Stimulated activated effector memory CD8-positive, alpha-beta T cell treated with anti-CD3 and anti-CD28 coated beads, Interleukin-12 subunit alpha, Interleukin-12 subunit beta, amount 100 ng/mL, for 72 hours (primary cell): ENCODE measurements at regions not wholly inside any gene's neighbourhood (a gene's known extent, or its start where the extent isn't known, plus 50 kb on each side); places are given as distances from the start of the nearest gene placed in this dataset.

Experiments
- ATAC-seq: fragments of 150-1000 bp; cut with Tn5 transposase; 2 replicates; pipeline ENCODE4 v1.10.0; 2021
- DNase-seq, 2 donors: peaks; one replicate each; pipeline ENCODE4 v3.0.0; 2021 to 2022; ENCODE audit warnings: low spot score in 2 of 2
- H3K27ac Mint-ChIP-seq: one replicate; pipeline ENCODE4 v1.8.0; 2022; ENCODE audit warnings: mild to moderate bottlenecking, mixed read lengths
- H3K36me3 Mint-ChIP-seq: one replicate; pipeline ENCODE4 v1.8.0; 2022; ENCODE audit warnings: mild to moderate bottlenecking, mixed read lengths
- H3K4me1 Mint-ChIP-seq: one replicate; pipeline ENCODE4 v1.8.0; 2022; ENCODE audit warnings: mixed read lengths
- H3K4me3 Mint-ChIP-seq: one replicate; pipeline ENCODE4 v1.8.0; 2022; ENCODE audit warnings: mild to moderate bottlenecking, mixed read lengths
- H3K9me3 Mint-ChIP-seq: one replicate; pipeline ENCODE4 v1.8.0; 2022; ENCODE audit warnings: mixed read lengths

DNA sequence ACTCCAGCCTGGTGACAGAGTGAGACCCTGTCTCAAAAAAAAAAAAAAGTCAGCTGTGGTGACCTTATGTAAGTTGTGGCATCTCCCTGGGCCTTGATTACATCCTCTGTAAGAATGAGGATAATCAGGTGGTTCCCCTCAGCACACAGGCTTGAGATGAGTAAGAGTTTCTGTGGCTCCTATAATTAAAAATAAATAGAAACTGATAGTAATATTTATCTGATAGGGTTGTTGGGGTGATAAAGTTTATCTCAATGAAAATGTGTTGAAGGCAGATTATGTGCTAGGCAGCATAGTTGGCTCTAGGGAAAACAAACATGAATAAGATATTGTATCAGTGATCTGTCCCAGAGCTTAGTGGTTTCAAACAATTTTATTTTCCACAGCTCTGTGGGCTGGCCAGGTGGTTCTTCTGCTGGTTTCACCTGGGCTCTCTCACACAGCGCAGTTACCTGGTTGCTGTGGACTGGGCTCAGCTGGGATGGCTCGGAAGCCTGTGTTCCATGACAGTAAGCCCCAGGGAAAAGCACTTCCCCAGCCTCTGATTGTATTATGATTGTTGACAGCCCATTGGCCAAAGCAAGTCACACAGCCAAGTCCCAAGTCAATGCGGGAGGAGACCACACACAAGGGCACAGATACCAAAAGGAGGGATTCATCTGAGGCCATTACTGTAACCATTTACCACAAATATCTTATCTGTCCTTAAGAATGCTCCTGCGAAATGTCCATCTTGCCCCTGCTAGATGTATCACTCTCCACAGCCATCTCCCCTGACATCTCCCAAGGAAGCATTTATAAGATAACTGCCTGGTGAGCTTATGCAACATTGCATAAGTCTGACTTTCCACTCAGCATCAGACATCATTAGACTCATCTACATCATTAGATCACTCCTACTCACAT is 151.7 kb downstream of the NUAK1 start:
- no peaks in the 10 kb centered on the region for H3K4me1 Mint-ChIP-seq
- no peak for ATAC-seq
- H3K9me3 Mint-ChIP-seq: peaks cover 4% of the 10 kb centered on the region
- DNase-seq: no peak
- no peak overlapping the region for H3K27ac Mint-ChIP-seq
- no peaks in the 10 kb centered on the region for H3K36me3 Mint-ChIP-seq
- H3K4me3 Mint-ChIP-seq: no peak overlapping the region

DNA sequence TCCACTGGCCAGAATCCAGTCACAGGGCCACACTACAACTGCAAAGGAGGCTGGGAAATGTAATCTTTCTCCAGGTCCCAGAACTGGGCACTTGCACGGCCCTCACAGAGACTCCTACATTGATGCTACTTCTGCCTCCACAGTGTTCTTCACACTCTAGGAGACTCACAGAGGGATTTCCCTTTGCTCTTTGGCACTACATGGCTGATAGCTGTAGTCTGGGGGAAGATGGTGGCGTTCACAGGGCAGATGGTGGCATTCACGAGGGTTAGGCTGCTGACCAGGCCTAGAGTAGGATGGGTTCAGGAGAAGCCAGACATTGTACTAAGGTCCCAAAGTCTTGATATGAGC is 151.1 kb downstream of the NUAK1 start:
- DNase-seq (no peak), ATAC-seq (no peak)
- Mint-ChIP-seq H3K27ac (no peak overlapping the region), H3K4me3 (no peak overlapping the region), H3K36me3 (no peaks in the 10 kb centered on the region), H3K4me1 (no peaks in the 10 kb centered on the region), H3K9me3 (peaks cover 4% of the 10 kb centered on the region)

DNA sequence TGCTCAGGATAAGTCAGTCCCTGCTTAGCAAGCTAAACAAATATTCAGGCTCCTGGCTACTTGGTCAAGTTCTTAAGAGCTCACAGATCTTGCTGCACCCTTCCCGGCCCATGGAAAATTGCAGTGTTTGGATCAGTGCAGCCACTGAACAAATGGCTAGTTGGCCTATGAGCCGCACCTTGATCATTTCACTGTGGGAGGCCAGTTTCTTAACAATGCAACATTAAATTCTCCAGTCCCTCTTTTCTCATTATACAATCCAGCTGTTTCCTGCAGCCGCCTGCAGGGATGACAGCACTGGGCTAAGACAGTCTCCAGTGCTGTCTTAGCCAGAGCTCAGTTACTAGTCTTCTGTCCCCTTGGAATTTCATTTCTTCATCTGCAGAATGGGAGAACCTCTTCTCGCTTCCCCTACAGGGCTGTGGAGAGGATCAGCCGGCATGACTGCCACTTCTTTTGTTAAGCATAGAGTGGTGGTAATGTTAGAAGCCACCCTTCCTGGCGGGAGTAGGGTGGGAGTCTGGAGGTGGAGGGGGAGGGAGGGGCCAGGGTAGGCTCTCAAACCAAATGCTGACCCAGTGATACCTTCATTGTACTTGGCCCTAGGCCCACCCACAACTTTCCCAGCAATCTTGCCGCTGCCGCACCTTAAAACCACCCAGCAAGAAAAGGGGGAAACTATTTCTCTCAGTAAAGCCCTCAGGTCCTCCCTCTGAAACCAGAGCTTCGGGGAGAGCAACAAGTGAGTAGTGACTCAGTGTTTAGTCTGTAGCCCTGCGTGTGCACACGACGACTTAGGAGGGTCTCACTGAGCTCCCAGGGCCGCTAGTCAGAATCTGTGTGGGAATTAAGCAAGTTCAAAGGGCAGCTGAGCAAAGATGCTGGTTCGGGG is 145.7 kb downstream of the NUAK1 start:
- no peak for ATAC-seq
- H3K4me1 Mint-ChIP-seq: no peaks in the 10 kb centered on the region
- peaks cover 4% of the 10 kb centered on the region for H3K9me3 Mint-ChIP-seq
- no peak overlapping the region for H3K27ac Mint-ChIP-seq
- DNase-seq: no peak
- H3K4me3 Mint-ChIP-seq: no peak overlapping the region
- no peaks in the 10 kb centered on the region for H3K36me3 Mint-ChIP-seq

DNA sequence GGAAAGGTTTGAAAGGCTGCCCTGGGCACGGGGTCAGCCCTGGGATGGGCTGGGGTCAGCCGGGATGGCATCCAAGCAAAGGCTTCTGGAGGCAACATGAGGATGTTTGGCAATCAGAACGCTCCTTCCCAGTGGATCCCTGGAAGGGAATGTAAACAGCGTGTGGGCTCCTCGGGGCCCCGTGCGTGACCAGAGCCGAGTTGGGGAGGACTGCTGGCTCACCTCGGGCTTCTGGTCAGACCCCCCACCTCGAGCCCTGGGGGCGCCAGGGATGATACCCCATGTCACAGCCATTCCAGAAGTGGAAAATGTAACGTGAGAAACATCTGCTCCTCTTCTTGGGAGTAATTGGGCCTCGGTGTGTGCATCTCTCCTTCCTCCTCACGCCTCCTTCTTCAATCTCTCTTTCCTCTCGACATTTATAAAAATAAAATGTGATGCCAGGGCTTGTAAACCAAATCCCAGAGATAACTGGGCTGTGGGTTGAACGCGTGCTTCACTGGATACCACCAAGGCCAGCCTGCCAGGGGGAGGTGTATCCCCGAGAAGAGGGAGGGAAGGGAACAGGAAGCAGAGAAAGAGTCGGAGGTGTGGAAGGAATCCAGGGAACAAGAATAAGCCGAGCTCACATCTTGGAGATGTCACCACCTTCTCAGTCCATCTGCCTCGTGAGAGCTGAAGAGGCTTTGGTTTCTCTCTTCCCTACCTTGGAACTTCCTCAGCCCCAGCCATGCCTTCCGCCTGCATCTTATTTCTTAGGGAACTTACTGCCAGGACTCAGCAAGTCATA is 144.8 kb downstream of the NUAK1 start:
- ATAC-seq (no peak), DNase-seq (no peak)
- Mint-ChIP-seq H3K4me3 (no peak overlapping the region), H3K4me1 (no peaks in the 10 kb centered on the region), H3K36me3 (no peaks in the 10 kb centered on the region), H3K27ac (no peak overlapping the region), H3K9me3 (peaks cover 4% of the 10 kb centered on the region)

DNA sequence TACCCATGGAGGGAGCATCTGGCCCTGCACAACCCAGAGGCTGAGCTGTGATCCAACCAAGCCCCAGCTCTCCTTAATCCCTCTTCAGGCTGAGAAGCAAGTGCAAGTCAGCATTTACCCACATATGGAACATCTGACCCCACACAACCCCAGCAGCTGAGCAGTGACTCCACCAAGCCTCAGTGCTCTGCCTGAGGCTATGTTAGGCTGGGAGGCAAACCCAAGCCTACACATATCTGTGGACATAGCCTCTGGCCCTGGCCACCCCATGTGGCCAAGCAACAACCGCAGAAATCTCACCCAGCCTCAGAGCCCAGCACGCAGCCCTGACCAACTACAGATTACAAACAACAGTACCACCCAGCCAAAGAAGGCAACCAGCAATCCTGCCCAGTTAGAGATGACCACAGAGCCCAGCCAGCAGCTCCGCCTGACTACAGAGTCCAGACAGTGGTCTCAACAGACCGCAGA is 142.8 kb downstream of the NUAK1 start:
- Mint-ChIP-seq H3K27ac (no peak overlapping the region), H3K36me3 (no peaks in the 10 kb centered on the region), H3K9me3 (no peaks in the 10 kb centered on the region), H3K4me1 (no peaks in the 10 kb centered on the region), H3K4me3 (no peak overlapping the region)
- ATAC-seq (no peak), DNase-seq (no peak)

DNA sequence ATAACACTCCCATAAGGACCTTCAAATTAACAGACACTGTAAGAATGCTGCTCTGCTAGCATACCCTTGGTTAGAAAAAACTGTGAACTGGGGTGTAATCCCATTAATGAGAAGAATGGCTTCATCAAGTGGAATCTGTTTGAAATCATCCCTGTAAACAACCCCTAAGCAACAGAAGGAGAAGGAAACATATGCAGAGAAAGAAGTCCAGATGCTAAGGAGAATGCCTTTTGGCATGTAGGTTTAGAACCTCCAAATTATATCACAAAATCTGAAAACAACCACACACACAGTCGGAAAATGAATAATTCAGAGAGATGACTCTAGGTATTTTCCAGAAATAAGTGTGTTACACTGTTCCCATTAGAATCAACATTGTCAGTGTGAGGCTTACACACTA is 140.2 kb downstream of the NUAK1 start:
- no peaks in the 10 kb centered on the region for H3K4me1 Mint-ChIP-seq
- no peaks in the 10 kb centered on the region for H3K9me3 Mint-ChIP-seq
- DNase-seq (no peak), ATAC-seq (no peak)
- H3K4me3 Mint-ChIP-seq: no peak overlapping the region
- H3K36me3 Mint-ChIP-seq: no peaks in the 10 kb centered on the region
- H3K27ac Mint-ChIP-seq: no peak overlapping the region

DNA sequence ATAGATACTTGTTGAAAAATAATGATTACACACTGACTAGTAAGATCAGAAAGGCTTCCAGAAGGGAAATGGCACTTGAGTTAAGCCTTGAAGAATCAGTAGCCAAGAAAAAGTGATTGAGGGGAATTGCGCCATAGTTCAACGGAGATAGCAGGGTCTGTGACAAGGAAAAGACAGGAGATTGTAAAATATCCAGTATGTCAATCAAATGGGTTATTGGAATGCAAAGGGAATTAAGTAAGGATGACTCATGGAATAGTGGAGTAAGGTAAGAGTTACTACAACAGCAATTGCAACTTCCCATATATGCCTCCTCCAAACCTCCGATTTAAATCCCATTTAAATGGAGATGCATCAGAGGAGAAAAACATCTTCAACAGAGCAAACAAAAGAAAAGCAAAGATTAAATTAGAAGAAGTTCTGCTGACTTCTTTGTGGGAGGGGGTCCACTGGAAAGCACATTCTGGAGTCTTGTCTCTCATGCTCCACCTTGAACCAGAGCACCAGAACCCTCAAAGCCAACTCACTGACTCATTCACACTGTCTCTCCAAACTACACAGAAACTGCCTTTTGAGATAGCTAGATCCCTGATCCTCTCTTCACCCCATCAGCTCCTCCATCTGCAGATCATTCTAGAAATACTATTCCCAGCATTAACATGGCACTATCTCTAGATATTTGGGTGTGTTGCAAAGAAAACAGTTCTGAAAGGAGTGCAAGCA is 138.2 kb downstream of the NUAK1 start:
- no peak overlapping the region for H3K4me3 Mint-ChIP-seq
- no peaks in the 10 kb centered on the region for H3K9me3 Mint-ChIP-seq
- no peak overlapping the region for H3K27ac Mint-ChIP-seq
- no peak for DNase-seq
- ATAC-seq: no peak
- no peaks in the 10 kb centered on the region for H3K36me3 Mint-ChIP-seq
- H3K4me1 Mint-ChIP-seq: no peaks in the 10 kb centered on the region

DNA sequence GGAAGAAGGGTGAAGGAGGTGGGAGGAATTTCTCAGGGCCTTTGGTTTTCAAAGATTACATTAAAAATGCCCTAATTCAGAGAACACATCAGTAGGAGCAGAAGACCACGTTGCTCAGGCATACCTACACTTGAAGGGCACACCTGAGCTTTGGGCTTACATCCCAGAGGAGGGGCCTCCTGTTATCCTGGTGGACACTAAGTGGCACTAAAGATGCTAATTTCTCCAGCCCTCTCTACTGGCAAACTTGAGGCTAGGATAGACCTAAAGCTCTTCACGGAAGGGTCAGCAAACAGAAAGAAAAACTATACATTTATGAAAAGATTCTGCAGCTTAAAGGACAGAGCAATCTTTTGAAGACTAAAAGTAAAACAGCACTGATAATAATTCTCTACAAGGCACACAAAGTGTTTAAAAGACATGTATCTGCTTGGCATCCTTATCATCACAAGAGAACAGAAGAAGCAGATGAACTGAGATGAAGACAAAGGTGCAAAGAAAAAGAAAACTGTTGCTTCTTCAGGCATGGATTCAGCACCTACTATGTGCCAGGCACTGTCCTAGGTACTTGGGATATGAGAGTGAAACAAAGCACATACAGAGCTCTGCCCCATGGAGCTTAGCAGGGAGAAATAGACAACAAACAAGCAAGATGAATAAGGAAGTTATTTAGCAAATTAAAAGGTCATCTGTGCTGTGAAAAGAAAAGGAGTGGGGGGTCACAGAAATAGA is 137.5 kb downstream of the NUAK1 start:
- H3K27ac Mint-ChIP-seq: no peak overlapping the region

DNA sequence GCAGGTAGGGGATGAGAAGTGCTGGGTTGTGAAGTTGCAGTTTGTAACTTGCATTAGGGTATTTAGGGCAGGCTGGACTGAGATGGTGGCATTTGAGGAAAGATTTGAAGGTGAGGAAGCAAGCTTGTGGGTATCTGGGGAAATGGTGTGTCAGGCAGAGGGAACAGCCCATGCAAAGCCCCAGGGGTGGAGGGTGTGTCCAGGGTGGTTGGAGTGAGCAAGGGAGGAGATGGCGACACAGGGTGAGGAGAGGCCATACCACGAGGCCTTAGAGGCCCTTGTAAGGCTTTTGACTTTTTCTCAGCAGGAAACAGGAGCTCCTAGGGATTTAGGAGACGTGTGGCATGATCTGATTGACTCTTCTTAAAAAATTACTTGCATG is 136.9 kb downstream of the NUAK1 start:
- Mint-ChIP-seq H3K4me3 (no peak overlapping the region), H3K36me3 (no peaks in the 10 kb centered on the region), H3K27ac (no peak overlapping the region), H3K9me3 (no peaks in the 10 kb centered on the region), H3K4me1 (no peaks in the 10 kb centered on the region)
- ATAC-seq (no peak), DNase-seq (no peak)

More for the DNA sequence above, 137.5 kb downstream of the NUAK1 start:
- DNase-seq (no peak), ATAC-seq (no peak)
- no peak overlapping the region for H3K4me3 Mint-ChIP-seq
- H3K9me3 Mint-ChIP-seq: no peaks in the 10 kb centered on the region
- H3K4me1 Mint-ChIP-seq: no peaks in the 10 kb centered on the region
- H3K36me3 Mint-ChIP-seq: no peaks in the 10 kb centered on the region

DNA sequence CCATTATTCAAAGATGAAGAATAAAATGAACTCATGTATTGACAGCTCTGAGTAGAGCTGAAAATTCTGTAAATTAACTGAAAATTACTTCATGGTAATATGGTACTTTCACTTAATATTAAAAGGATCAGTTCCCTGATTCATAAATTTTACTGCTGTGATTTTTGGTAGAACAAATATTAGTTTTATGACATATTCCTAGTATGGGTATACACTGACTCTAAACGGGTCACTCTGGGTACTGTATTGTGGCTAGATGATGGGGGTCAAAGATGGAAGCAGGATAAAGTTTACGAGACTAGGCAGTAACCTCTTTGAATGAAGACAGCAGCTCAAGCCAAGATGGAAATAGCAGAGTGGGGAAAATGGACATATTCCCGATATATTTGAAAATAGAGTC is 135.5 kb downstream of the NUAK1 start:
- H3K36me3 Mint-ChIP-seq: no peaks in the 10 kb centered on the region
- ATAC-seq (no peak), DNase-seq (no peak)
- H3K4me1 Mint-ChIP-seq: no peaks in the 10 kb centered on the region
- H3K4me3 Mint-ChIP-seq: no peak overlapping the region
- no peak overlapping the region for H3K27ac Mint-ChIP-seq
- H3K9me3 Mint-ChIP-seq: no peaks in the 10 kb centered on the region

DNA sequence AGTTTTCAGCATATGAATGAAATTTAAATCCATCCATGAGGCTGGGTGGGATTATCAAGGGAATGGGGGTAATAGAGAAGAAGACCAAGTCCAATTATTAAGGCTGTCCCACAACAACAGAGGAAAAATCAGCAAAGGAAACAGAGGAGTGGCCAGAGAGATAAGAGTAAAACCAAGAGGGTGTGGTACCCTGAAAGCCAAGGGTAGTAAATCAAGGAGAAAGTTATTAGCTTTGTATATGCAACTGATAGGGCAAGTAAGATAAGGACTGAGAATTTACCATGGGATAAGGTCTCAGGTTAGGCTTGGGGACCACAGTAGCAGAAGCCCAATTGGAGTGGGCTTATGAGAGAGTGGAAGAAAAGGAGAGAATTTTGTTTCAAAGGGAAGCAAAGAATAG is 134.5 kb downstream of the NUAK1 start:
- no peak overlapping the region for H3K27ac Mint-ChIP-seq
- H3K36me3 Mint-ChIP-seq: no peaks in the 10 kb centered on the region
- H3K4me1 Mint-ChIP-seq: no peaks in the 10 kb centered on the region
- DNase-seq (no peak), ATAC-seq (no peak)
- no peak overlapping the region for H3K4me3 Mint-ChIP-seq
- no peaks in the 10 kb centered on the region for H3K9me3 Mint-ChIP-seq

DNA sequence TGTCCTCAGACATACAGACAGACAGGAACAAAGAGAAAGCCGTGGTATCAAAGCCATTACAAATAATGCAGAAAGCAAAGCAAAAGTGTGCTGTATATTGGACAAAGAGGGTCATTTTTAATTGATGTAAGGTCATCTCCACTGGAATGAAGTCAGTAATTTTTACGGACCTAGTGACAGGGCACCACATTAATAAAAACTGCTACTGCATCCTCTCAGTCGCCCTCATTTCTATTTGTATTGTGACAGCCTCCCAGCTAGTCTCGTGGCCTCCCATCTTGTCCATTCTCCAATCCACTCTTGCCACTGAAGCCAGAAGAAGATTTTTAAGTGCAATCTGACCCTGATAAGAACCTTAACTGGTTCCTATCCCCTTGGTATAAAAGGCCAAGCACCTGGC is 132.4 kb downstream of the NUAK1 start:
- no peaks in the 10 kb centered on the region for H3K4me1 Mint-ChIP-seq
- no peak for DNase-seq
- no peaks in the 10 kb centered on the region for H3K9me3 Mint-ChIP-seq
- H3K27ac Mint-ChIP-seq: no peak overlapping the region
- no peak overlapping the region for H3K4me3 Mint-ChIP-seq
- H3K36me3 Mint-ChIP-seq: no peaks in the 10 kb centered on the region
- no peak for ATAC-seq

DNA sequence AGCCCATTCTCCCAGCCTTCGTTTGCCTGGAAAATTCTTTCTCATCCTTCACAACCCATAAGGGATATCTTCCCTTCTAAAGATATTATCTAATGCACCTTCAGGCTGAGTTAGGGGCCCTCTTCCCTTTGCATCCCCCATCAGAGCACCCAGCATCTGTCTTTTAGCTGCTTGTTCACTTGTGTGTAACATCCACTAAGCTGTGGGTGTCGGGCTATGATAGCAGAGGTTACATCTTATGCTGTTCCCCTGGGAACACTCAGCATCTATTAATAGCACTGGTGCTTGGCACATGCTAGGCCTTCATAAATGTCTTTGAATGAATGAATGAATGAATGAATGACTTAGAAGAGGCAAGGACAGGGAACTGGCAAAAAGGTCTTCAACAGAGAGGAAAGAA is 131.8 kb downstream of the NUAK1 start:
- ATAC-seq (no peak), DNase-seq (no peak)
- Mint-ChIP-seq H3K27ac (no peak overlapping the region), H3K4me3 (no peak overlapping the region), H3K36me3 (no peaks in the 10 kb centered on the region), H3K4me1 (no peaks in the 10 kb centered on the region), H3K9me3 (peaks cover under 1% of the 10 kb centered on the region)

DNA sequence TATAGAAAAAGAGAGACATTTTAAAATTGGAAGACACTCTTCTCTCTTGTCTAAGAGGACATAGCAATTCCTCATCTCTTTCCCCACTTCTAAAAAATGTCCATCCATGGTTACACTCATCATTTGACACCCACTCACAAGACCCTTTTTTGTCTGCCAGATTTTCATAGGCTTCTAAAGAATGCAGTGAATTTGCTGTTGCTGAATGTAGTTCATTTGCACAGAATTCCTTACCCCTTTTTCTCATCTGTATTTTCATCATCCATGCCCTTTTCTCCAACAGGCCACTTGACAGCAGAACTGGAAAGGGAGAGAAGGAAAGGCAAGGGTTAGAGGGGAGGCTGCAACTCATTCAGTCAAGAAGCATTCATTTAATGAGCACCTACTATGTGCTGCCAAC is 128.0 kb downstream of the NUAK1 start:
- Mint-ChIP-seq H3K27ac (no peak overlapping the region), H3K9me3 (peaks cover 7% of the 10 kb centered on the region), H3K4me1 (no peaks in the 10 kb centered on the region), H3K4me3 (no peak overlapping the region), H3K36me3 (no peaks in the 10 kb centered on the region)
- DNase-seq (no peak), ATAC-seq (no peak)
